GM12891 (cell line): ENCODE measurements at regions not wholly inside any gene's neighbourhood (a gene's known extent, or its start where the extent isn't known, plus 50 kb on each side); places are given as distances from the start of the nearest gene placed in this dataset.

Experiments used
- POLR2A ChIP-seq: IDR thresholded peaks from 2 replicates; pipeline ENCODE4 v1.6.1; 2011; ENCODE audit warnings: low read depth, low read length, control low read depth
- POLR2AphosphoS5 ChIP-seq: IDR thresholded peaks from 2 replicates; pipeline ENCODE4 v1.6.1; 2011; ENCODE audit warnings: low read depth, low read length, control low read depth
- POU2F2 ChIP-seq: IDR thresholded peaks from 2 replicates; pipeline ENCODE4 v1.6.1; 2011; ENCODE audit warnings: low read depth, mild to moderate bottlenecking, control low read depth, low read length, moderate library complexity
- SPI1 ChIP-seq: IDR thresholded peaks from 2 replicates; pipeline ENCODE4 v1.6.1; 2011; ENCODE audit warnings: low read depth, low read length, control low read depth
- TAF1 ChIP-seq: IDR thresholded peaks from 2 replicates; pipeline ENCODE4 v1.6.1; 2011; ENCODE audit warnings: low read depth, low read length, control low read depth

- TF ChIP-seq POLR2AphosphoS5 (no peak), POLR2A (no peak), TAF1 (no peak), SPI1 (no peak), POU2F2 (no peak)
Measured at GRCh38 chr4:177235026-177235425, 74.6 kb upstream of the NEIL3 start.
